ENCODE measurements at regions not wholly inside any gene's neighbourhood (a gene's known extent, or its start where the extent isn't known, plus 50 kb on each side); places are given as distances from the start of the nearest gene placed in this dataset.

DNA sequence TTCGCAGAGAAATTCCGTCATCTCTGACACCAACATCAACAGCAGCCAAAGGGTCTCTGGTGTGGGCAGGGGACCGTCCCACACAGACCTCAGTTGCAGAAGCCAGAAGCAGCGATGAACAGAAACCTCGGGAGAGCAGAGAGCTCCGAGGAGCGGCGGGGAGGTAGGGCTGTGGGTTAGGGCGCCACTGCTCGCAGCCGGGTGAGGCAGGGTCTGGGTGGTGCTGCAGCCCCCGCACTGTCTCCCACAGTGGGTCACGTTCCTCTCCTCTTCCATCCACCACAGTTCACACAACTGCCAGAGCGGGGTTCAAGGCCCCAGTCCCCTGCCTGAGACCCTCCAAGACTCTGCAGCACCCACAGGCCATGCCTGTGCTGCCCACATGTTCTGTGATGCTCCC lies 99.9 kb downstream of the OLFM1 start:
- Histone ChIP-seq H3K23ac (ENCODE audit: low read length) (no peak overlapping the region), H2BK5ac (ENCODE audit: low read depth, low read length, poor library complexity) (no peak overlapping the region), H4K12ac (ENCODE audit: low read depth, low read length) (no peak overlapping the region), H4K91ac (ENCODE audit: low read depth, low read length) (no peak overlapping the region), H4K8ac (ENCODE audit: low read depth, low read length) (no peak overlapping the region), H3K4ac (ENCODE audit: low read depth, low read length) (no peak overlapping the region), H3K79me2 (ENCODE audit: control insufficient read depth, insufficient read depth, low read length, poor library complexity) (no peaks in the 10 kb centered on the region), H3K79me1 (ENCODE audit: low read length) (no peaks in the 10 kb centered on the region), H3K9ac (ENCODE audit: low read length) (no peak overlapping the region), H3K27ac (ENCODE audit: low read depth, low read length) (no peak overlapping the region), H3K14ac (ENCODE audit: low read length) (no peak overlapping the region), H3K4me2 (ENCODE audit: low read length) (no peak overlapping the region), H2AFZ (ENCODE audit: insufficient read depth, low read length, poor library complexity) (no peak overlapping the region), H3K4me1 (ENCODE audit: control insufficient read depth in 1 of 2, insufficient read depth in 2 of 2, low read length in 2 of 2) (no peaks in the 10 kb centered on the region), H3K27me3 (ENCODE audit: insufficient read depth, low read length) (no peaks in the 10 kb centered on the region), H2BK12ac (ENCODE audit: low read length) (no peak overlapping the region), H3K4me3 (ENCODE audit: low read depth, low read length) (no peak overlapping the region), H2AK5ac (ENCODE audit: low read length) (no peak overlapping the region), H3K36me3 (ENCODE audit: control insufficient read depth in 1 of 2, insufficient read depth in 2 of 2, low read length in 2 of 2) (no peaks in the 10 kb centered on the region), H2BK120ac (ENCODE audit: insufficient read depth, low read length, poor library complexity) (no peak overlapping the region), H3K9me3 (ENCODE audit: insufficient read depth, low read depth, low read length) (peaks cover 4% of the 10 kb centered on the region), H3K18ac (ENCODE audit: low read length) (no peak overlapping the region)
- no CpG with 5 or more reads among the region's 14 CpGs for WGBS (ENCODE audit: extremely low coverage, insufficient coverage, insufficient read length)
- DNase-seq: no peak

DNA sequence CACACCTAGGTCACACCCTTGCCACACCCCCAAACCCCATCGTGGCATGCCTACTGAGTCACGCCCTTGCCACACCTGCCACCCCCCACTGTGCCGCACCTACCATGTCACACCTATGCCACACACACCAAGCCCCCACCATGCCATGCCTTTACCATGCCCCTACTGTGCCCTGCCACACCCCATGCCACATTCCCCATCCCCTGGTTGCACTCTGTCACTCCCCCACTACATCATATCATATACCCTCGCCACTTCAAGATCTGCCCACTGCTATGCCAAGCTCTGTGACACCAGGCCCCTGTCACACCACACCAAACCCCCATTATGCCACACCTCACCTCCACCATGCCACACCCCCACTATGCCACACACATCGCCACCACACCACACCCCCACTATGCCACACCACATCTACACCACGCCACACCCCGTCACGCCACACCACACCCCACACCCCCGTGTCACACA lies 101.2 kb downstream of the OLFM1 start:
- no peak overlapping the region for H3K4ac ChIP-seq (ENCODE audit: low read depth, low read length)
- H2BK12ac ChIP-seq (ENCODE audit: low read length): no peak overlapping the region
- H3K4me1 ChIP-seq (ENCODE audit: control insufficient read depth in 1 of 2, insufficient read depth in 2 of 2, low read length in 2 of 2): no peaks in the 10 kb centered on the region
- no peak overlapping the region for H3K9ac ChIP-seq (ENCODE audit: low read length)
- no peak overlapping the region for H3K4me2 ChIP-seq (ENCODE audit: low read length)
- H3K18ac ChIP-seq (ENCODE audit: low read length): no peak overlapping the region
- H2AK5ac ChIP-seq (ENCODE audit: low read length): no peak overlapping the region
- no peak overlapping the region for H2BK120ac ChIP-seq (ENCODE audit: insufficient read depth, low read length, poor library complexity)
- no peaks in the 10 kb centered on the region for H3K36me3 ChIP-seq (ENCODE audit: control insufficient read depth in 1 of 2, insufficient read depth in 2 of 2, low read length in 2 of 2)
- no peak overlapping the region for H2AFZ ChIP-seq (ENCODE audit: insufficient read depth, low read length, poor library complexity)
- 100% methylated on average over 3 of the region's 9 CpGs for WGBS (ENCODE audit: extremely low coverage, insufficient coverage, insufficient read length)
- H3K27me3 ChIP-seq (ENCODE audit: insufficient read depth, low read length): no peaks in the 10 kb centered on the region
- no peak overlapping the region for H4K8ac ChIP-seq (ENCODE audit: low read depth, low read length)
- H3K23ac ChIP-seq (ENCODE audit: low read length): no peak overlapping the region
- DNase-seq: no peak
- H3K79me1 ChIP-seq (ENCODE audit: low read length): no peaks in the 10 kb centered on the region
- H4K12ac ChIP-seq (ENCODE audit: low read depth, low read length): no peak overlapping the region
- no peaks in the 10 kb centered on the region for H3K79me2 ChIP-seq (ENCODE audit: control insufficient read depth, insufficient read depth, low read length, poor library complexity)
- H3K27ac ChIP-seq (ENCODE audit: low read depth, low read length): no peak overlapping the region
- peaks cover 4% of the 10 kb centered on the region for H3K9me3 ChIP-seq (ENCODE audit: insufficient read depth, low read depth, low read length)
- no peak overlapping the region for H4K91ac ChIP-seq (ENCODE audit: low read depth, low read length)
- peak overlapping the region; percentile 14 for H3K4me3 ChIP-seq (ENCODE audit: low read depth, low read length)
- no peak overlapping the region for H2BK5ac ChIP-seq (ENCODE audit: low read depth, low read length, poor library complexity)
- no peak overlapping the region for H3K14ac ChIP-seq (ENCODE audit: low read length)

DNA sequence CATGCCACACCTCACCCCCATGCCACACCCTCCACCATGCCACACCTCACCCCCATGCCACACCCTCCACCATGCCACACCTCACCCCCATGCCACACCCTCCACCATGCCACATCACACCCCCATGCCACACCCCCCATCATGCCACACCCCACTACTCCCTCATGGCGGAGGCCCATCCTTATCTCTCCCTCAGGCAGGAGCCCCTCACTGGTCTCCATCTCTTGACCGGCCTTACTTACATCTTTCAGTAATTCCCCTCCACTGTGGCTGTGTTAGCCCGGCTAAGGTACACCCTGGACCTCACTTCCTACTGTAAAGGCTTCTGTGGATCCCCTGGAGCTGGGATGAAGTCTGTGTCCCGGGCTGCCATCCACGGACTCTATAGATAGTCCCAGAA lies 102.0 kb downstream of the OLFM1 start:
- Histone ChIP-seq H4K12ac (ENCODE audit: low read depth, low read length) (no peak overlapping the region), H2AFZ (ENCODE audit: insufficient read depth, low read length, poor library complexity) (no peak overlapping the region), H2AK5ac (ENCODE audit: low read length) (no peak overlapping the region), H3K4ac (ENCODE audit: low read depth, low read length) (no peak overlapping the region), H4K91ac (ENCODE audit: low read depth, low read length) (no peak overlapping the region), H2BK120ac (ENCODE audit: insufficient read depth, low read length, poor library complexity) (no peak overlapping the region), H3K4me2 (ENCODE audit: low read length) (no peak overlapping the region), H2BK12ac (ENCODE audit: low read length) (no peak overlapping the region), H4K8ac (ENCODE audit: low read depth, low read length) (no peak overlapping the region), H3K23ac (ENCODE audit: low read length) (no peak overlapping the region), H3K18ac (ENCODE audit: low read length) (no peak overlapping the region), H3K4me1 (ENCODE audit: control insufficient read depth in 1 of 2, insufficient read depth in 2 of 2, low read length in 2 of 2) (no peaks in the 10 kb centered on the region), H3K4me3 (ENCODE audit: low read depth, low read length) (no peak overlapping the region), H3K79me2 (ENCODE audit: control insufficient read depth, insufficient read depth, low read length, poor library complexity) (no peaks in the 10 kb centered on the region), H3K9ac (ENCODE audit: low read length) (no peak overlapping the region), H3K9me3 (ENCODE audit: insufficient read depth, low read depth, low read length) (peaks cover 4% of the 10 kb centered on the region), H3K14ac (ENCODE audit: low read length) (no peak overlapping the region), H2BK5ac (ENCODE audit: low read depth, low read length, poor library complexity) (no peak overlapping the region), H3K79me1 (ENCODE audit: low read length) (no peaks in the 10 kb centered on the region), H3K27ac (ENCODE audit: low read depth, low read length) (no peak overlapping the region), H3K36me3 (ENCODE audit: control insufficient read depth in 1 of 2, insufficient read depth in 2 of 2, low read length in 2 of 2) (no peaks in the 10 kb centered on the region), H3K27me3 (ENCODE audit: insufficient read depth, low read length) (no peaks in the 10 kb centered on the region)
- no CpG with 5 or more reads among the region's 5 CpGs for WGBS (ENCODE audit: extremely low coverage, insufficient coverage, insufficient read length)
- DNase-seq: no peak

DNA sequence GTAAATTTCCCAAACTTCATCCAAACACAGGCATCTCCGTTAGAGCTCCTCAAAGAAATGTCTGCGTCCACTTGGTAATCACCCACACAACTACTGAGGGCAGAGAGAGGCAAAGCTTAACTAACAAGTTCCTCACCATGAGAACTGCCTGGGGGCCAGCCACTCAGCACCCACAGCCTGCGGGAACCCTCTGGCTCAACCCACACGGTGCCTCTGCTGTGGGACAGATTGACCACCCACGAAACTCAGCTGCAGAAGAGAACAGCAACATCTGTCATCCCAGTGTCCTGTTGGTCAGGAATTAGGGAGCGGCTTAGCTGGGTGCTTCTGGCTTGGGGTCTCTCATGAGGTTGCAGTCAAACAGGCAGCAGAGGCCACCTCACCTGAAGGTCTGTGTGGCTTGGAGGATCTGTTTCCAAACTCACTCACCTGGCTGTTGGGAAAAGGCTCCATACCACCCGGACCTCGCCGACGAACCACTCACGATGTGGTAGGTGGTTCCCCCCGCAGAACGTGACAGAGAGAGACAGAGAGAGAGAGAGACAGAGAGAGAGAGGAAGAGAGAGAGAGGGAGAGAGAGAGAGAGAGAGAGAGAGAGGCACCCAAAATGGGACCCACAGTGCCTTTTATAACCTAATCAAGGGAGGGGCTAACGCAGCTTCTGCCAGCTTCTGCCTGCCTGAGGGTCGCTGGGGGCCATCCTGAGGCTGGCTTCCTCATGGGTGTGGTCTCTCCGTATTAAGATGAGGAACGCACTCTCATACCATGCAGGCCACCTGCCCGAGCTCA lies 103.5 kb downstream of the OLFM1 start:
- Histone ChIP-seq H3K4me1 (ENCODE audit: control insufficient read depth in 1 of 2, insufficient read depth in 2 of 2, low read length in 2 of 2) (no peaks in the 10 kb centered on the region), H3K9ac (ENCODE audit: low read length) (no peak overlapping the region), H2AFZ (ENCODE audit: insufficient read depth, low read length, poor library complexity) (no peak overlapping the region), H3K9me3 (ENCODE audit: insufficient read depth, low read depth, low read length) (peaks cover 6% of the 10 kb centered on the region), H2BK120ac (ENCODE audit: insufficient read depth, low read length, poor library complexity) (no peak overlapping the region), H3K18ac (ENCODE audit: low read length) (no peak overlapping the region), H3K79me2 (ENCODE audit: control insufficient read depth, insufficient read depth, low read length, poor library complexity) (no peaks in the 10 kb centered on the region), H4K8ac (ENCODE audit: low read depth, low read length) (no peak overlapping the region), H3K36me3 (ENCODE audit: control insufficient read depth in 1 of 2, insufficient read depth in 2 of 2, low read length in 2 of 2) (no peaks in the 10 kb centered on the region), H3K4me2 (ENCODE audit: low read length) (no peak overlapping the region), H3K27me3 (ENCODE audit: insufficient read depth, low read length) (no peaks in the 10 kb centered on the region), H2BK12ac (ENCODE audit: low read length) (no peak overlapping the region), H3K23ac (ENCODE audit: low read length) (no peak overlapping the region), H2BK5ac (ENCODE audit: low read depth, low read length, poor library complexity) (no peak overlapping the region), H3K27ac (ENCODE audit: low read depth, low read length) (no peak overlapping the region), H4K12ac (ENCODE audit: low read depth, low read length) (no peak overlapping the region), H3K4ac (ENCODE audit: low read depth, low read length) (no peak overlapping the region), H3K79me1 (ENCODE audit: low read length) (no peaks in the 10 kb centered on the region), H2AK5ac (ENCODE audit: low read length) (no peak overlapping the region), H3K4me3 (ENCODE audit: low read depth, low read length) (no peak overlapping the region), H3K14ac (ENCODE audit: low read length) (no peak overlapping the region), H4K91ac (ENCODE audit: low read depth, low read length) (no peak overlapping the region)
- WGBS (ENCODE audit: extremely low coverage, insufficient coverage, insufficient read length): no CpG with 5 or more reads among the region's 18 CpGs
- DNase-seq: no peak

Data from trophoblast cell (in vitro differentiated cells and primary cell).